Lower leg skin (tissue), 4 donors: ENCODE measurements at regions not wholly inside any gene's neighbourhood (a gene's known extent, or its start where the extent isn't known, plus 50 kb on each side); places are given as distances from the start of the nearest gene placed in this dataset.

Experiments
- DNase-seq, 2 donors: peaks; one replicate each; pipeline ENCODE4 v3.0.0-alpha.2; 2019; ENCODE audit warnings: low spot score in 2 of 2
- H3K4me3 ChIP-seq: fragments of 200-600 bp; sonication (generic); 2 replicates; pipeline ENCODE4 v1.5.1; 2017; ENCODE audit warnings: mild to moderate bottlenecking, low read depth; ENCODE audit not compliant: poor library complexity, severe bottlenecking
- CTCF ChIP-seq, 3 donors: fragments of 450-650 bp; IDR thresholded peaks; one replicate each; pipeline ENCODE4 v1.5.1; 2016; ENCODE audit warnings: antibody characterized with exemption in 3 of 3, mild to moderate bottlenecking in 3 of 3, moderate library complexity in 2 of 3
- POLR2A ChIP-seq, 2 donors: fragments of 450-650 bp; IDR thresholded peaks; one replicate each; pipeline ENCODE4 v1.6.1; 2016 to 2017; ENCODE audit warnings: antibody characterized with exemption in 2 of 2, mild to moderate bottlenecking in 1 of 2, moderate library complexity in 1 of 2
- WGBS, 2 donors: methylation state at CpG; one replicate each; pipeline ENCODE4 v1.1.5; 2018; 5-methylcytosine and 5-hydroxymethylcytosine counted together
- intact Hi-C: fragments of 100-400 bp; cut with DNase I; formaldehyde crosslinking; loops from one replicate; pipeline ENCODE4 v1.15.0; 2023; ENCODE audit warnings: low total_unique reads

DNA sequence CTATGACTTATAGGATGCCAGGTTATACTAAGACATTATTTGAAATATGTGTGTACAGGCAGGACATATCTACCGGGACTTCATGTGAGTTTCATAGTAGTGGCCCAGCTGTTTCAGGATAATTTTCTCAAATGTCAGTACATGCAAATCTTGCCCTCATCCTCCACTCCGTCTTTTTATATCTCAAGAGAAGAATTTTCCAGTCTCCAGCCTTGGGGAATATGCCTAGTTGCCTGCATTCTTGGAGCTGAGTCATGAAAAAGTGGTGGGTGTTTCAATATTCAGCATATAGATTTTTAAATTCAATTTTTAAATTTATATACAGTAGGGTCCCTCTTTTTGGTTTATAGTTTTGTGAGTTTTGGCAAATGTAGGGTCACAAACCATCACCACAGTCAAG, 236.7 kb downstream of the OTUD1 start:
- TF ChIP-seq POLR2A (IDR thresholded peaks at IDR 0.05), result no peak
- no peak for TF ChIP-seq CTCF (IDR thresholded peaks at IDR 0.05)
- no peak overlapping the region for H3K4me3 ChIP-seq
- DNase-seq, result no peak
- intact Hi-C loops, result no loop called here
- WGBS, 2 donors, result 64 to 76% methylated on average over 2 of the region's 2 CpGs

DNA sequence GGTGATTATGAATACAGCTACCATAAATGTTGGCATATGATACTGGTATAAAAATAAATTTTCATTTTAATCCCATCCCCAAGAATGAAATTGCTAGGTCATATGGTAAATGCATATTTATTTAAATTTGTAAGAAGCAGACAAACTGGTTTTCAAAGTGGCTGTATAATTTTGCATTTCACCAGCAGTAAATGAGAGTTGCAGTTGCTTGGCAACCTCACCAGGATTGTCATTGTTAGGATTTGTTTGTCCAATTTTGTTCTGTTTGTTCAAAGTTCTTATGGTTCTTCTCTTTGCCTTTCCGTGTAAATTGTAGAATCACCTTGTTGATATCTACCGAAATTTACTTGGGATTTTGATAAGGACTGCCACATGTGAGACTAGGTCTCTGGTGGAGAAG, 237.4 kb downstream of the OTUD1 start:
- TF ChIP-seq CTCF (IDR thresholded peaks at IDR 0.05), result no peak
- no peak for TF ChIP-seq POLR2A (IDR thresholded peaks at IDR 0.05)
- H3K4me3 ChIP-seq, result no peak overlapping the region
- intact Hi-C loops, result no loop called here
- DNase-seq, result no peak
- WGBS, 2 donors, result 85% methylated on average over 2 of the region's 2 CpGs

DNA sequence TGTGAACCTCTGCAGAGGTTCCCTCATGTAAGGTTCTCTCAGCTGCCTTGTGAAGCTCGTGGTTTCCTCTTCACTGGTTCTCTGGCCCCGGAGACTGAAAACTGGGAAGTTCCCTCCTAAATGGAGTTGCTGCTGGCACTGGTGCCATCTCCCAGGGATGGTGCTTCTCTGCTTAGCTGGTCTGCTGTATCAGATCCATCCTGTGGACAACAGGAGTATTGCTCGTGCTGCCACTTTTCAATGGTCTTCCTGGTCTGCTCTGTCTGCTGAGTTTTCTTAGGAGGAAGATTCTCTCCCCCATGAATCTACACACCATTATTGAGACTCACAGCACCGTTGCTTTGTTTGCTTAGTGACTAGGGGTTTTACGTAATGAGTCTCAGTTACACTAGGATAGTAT, 247.8 kb downstream of the OTUD1 start:
- TF ChIP-seq POLR2A (IDR thresholded peaks at IDR 0.05) (no peak), CTCF (IDR thresholded peaks at IDR 0.05) (no peak)
- H3K4me3 ChIP-seq, result no peak overlapping the region
- 77 to 83% methylated on average over 5 of the region's 5 CpGs for WGBS, 2 donors
- no peak for DNase-seq
- intact Hi-C loops, result no loop called here

GRCh38 chr10:23692736-23693135, 253.9 kb downstream of the OTUD1 start:
- WGBS, 2 donors, result 21 to 25% methylated on average over 7 of the region's 7 CpGs
- DNase-seq, result no peak
- TF ChIP-seq POLR2A (IDR thresholded peaks at IDR 0.05) (no peak), CTCF (IDR thresholded peaks at IDR 0.05) (no peak)
- intact Hi-C loops, result loop anchor here (10.0 kb wide), 1 partner anchor 388 kb away; no protein-coding TSS in a partner anchor
- H3K4me3 ChIP-seq, result no peak overlapping the region

GRCh38 chr10:23693501-23693901, 254.6 kb downstream of the OTUD1 start:
- TF ChIP-seq CTCF (IDR thresholded peaks at IDR 0.05), result no peak
- no peak for TF ChIP-seq POLR2A (IDR thresholded peaks at IDR 0.05)
- WGBS, 2 donors, result 2 to 7% methylated on average over 23 of the region's 23 CpGs
- H3K4me3 ChIP-seq, result no peak overlapping the region
- no peak for DNase-seq
- intact Hi-C loops, result loop anchor here (10.0 kb wide), 1 partner anchor 389 kb away; no protein-coding TSS in a partner anchor

DNA sequence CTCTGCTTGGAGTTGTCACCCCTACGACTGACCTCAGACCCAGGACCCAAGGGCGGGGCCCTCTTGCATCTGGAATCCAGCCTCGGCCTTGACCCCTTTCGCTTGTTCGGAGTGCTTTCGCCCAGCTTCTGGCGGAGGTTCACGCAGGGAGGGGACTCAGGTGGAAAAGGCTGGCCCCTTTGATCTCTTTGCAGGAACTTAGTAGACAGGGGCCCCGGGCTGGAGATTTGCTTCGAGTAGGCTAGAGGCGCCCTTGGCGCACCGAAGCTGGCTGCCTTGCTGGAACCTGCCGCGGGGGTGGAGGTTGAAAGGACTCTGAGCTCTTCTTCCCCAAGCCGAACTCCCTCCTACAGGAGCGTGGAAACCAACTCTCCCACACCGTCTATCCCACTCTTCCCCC, 255.1 kb downstream of the OTUD1 start:
- WGBS, 2 donors, result 3 to 4% methylated on average over 17 to 18 of the region's 18 CpGs
- H3K4me3 ChIP-seq, result no peak overlapping the region
- intact Hi-C loops, result loop anchor here (10.0 kb wide), 1 partner anchor 389 kb away; no protein-coding TSS in a partner anchor
- no peak for TF ChIP-seq POLR2A (IDR thresholded peaks at IDR 0.05)
- TF ChIP-seq CTCF (IDR thresholded peaks at IDR 0.05), result no peak
- DNase-seq, result no peak
